HCT116 (cell line): ENCODE measurements at regions not wholly inside any gene's neighbourhood (a gene's known extent, or its start where the extent isn't known, plus 50 kb on each side); places are given as distances from the start of the nearest gene placed in this dataset.

Source experiments
- ATAC-seq: fragments of 200-7000 bp; cut with Tn5 transposase; 2 replicates; pipeline ENCODE4 v1.9.1; 2020; ENCODE audit warnings: mild to moderate bottlenecking, moderate library complexity
- BruUV-seq: library from RNA; stranded (reverse); fragments of 400-500 nt; replicated peaks from 2 replicates; lab custom pipeline; 2021; lab: Mats Ljungman, UMichigan
- CTCF ChIA-PET: fragments of 300-600 bp; sonication (Branson Sonifier 250); formaldehyde crosslinking; loops from one replicate; lab custom pipeline; 2021; ENCODE audit warnings: antibody characterized with exemption; lab: Charles Lee
- POLR2A ChIA-PET: fragments of 300-600, 350-600 bp; sonication (Branson Sonifier 250); formaldehyde crosslinking; loops from one replicate; lab custom pipeline; 2021; ENCODE audit warnings: antibody characterized with exemption; lab: Charles Lee
- RAD21 ChIA-PET, 2 experiments: fragments of 300-600 bp; sonication (Branson Sonifier 250); formaldehyde crosslinking; loops; one replicate each; lab custom pipeline; 2023; ENCODE audit warnings: low total read pairs in 2 of 2; ENCODE audit not compliant: uncharacterized antibody in 2 of 2, unreplicated experiment in 2 of 2, low non-redundant PET in 1 of 2; lab: Charles Lee
- DNase-seq: peaks from one replicate; pipeline ENCODE4 v3.0.0-alpha.2; 2010; ENCODE audit warnings: low read depth, low spot score
- H2AFZ ChIP-seq: fragments of 200-600 bp; shearing (Covaris generic), sonication (generic); 2 replicates; pipeline ENCODE4 v1.6.1; 2017; ENCODE audit warnings: low read depth, mixed run types, mixed read lengths, antibody characterized with exemption, low read length; ENCODE audit not compliant: poor library complexity, severe bottlenecking
- H3K27ac ChIP-seq: 2 replicates; pipeline ENCODE4 v1.5.1; 2012; ENCODE audit warnings: low read depth, low read length
- H3K27me3 ChIP-seq: fragments of 200-600 bp; sonication (generic); 2 replicates; pipeline ENCODE4 v1.6.1; 2016; ENCODE audit warnings: mixed run types, low read length, mixed read lengths; ENCODE audit not compliant: insufficient read depth
- H3K36me3 ChIP-seq, 2 experiments: fragments of 200-500 bp in 1 of 2; fragments of 200-600 bp in 1 of 2; sonication (Bioruptor generic) in 1 of 2; sonication (generic) in 1 of 2; 2 replicates each; pipeline versions ENCODE4 v1.5.1 to v1.6.1; 2014 to 2016; ENCODE audit warnings: low read length in 2 of 2, inconsistent platforms in 1 of 2, mixed read lengths in 1 of 2, mixed run types in 1 of 2; ENCODE audit not compliant: insufficient read depth in 2 of 2, control insufficient read depth in 1 of 2
- H3K4me1 ChIP-seq, 2 experiments: fragments of 200-600 bp in 1 of 2; sonication (generic) in 1 of 2; 2 replicates each; pipeline versions ENCODE4 v1.5.1 to v1.6.1; 2012 to 2017; ENCODE audit warnings: low read length in 2 of 2, inconsistent platforms in 1 of 2, mild to moderate bottlenecking in 1 of 2, mixed read lengths in 1 of 2, mixed run types in 1 of 2, moderate library complexity in 1 of 2; ENCODE audit not compliant: insufficient read depth in 2 of 2, control insufficient read depth in 1 of 2
- H3K4me2 ChIP-seq: fragments of 200-600 bp; sonication (generic); 2 replicates; pipeline ENCODE4 v1.6.1; 2017; ENCODE audit warnings: mixed run types, low read length, mixed read lengths
- H3K4me3 ChIP-seq, 2 experiments: fragments of 200-600 bp in 1 of 2; sonication (generic) in 1 of 2; replicated peaks in 1 of 2; 2 replicates each; pipeline ENCODE4 v1.5.1; 2011 to 2016; ENCODE audit warnings: low read length in 2 of 2, control low read depth in 1 of 2, low read depth in 1 of 2, mild to moderate bottlenecking in 1 of 2, mixed read lengths in 1 of 2, mixed run types in 1 of 2
- H3K79me2 ChIP-seq: fragments of 200-600 bp; sonication (generic); 2 replicates; pipeline ENCODE4 v1.6.1; 2017; ENCODE audit warnings: mild to moderate bottlenecking, mixed run types, low read length, moderate library complexity, mixed read lengths; ENCODE audit not compliant: insufficient read depth
- H3K9ac ChIP-seq: fragments of 200-600 bp; sonication (generic); 2 replicates; pipeline ENCODE4 v1.6.1; 2016; ENCODE audit warnings: low read length, mixed read lengths
- H3K9me2 ChIP-seq: fragments of 200-600 bp; sonication (generic), shearing (Covaris generic); 2 replicates; pipeline ENCODE4 v1.6.1; 2017; ENCODE audit warnings: mixed run types, mild to moderate bottlenecking, moderate library complexity; ENCODE audit not compliant: insufficient read depth
- H3K9me3 ChIP-seq, 2 experiments: fragments of 200-500 bp in 1 of 2; fragments of 200-600 bp in 1 of 2; sonication (Bioruptor generic) in 1 of 2; sonication (generic) in 1 of 2; 2 replicates each; pipeline ENCODE4 v1.6.1; 2014 to 2017; ENCODE audit warnings: low read length in 2 of 2, mixed read lengths in 2 of 2, inconsistent platforms in 1 of 2, low read depth in 1 of 2, mild to moderate bottlenecking in 1 of 2, mixed run types in 1 of 2, moderate library complexity in 1 of 2; ENCODE audit not compliant: control insufficient read depth in 1 of 2, insufficient read depth in 1 of 2
- H4K20me1 ChIP-seq: fragments of 200-600 bp; sonication (generic), shearing (Covaris generic); 2 replicates; pipeline ENCODE4 v1.6.1; 2017; ENCODE audit warnings: mixed run types, mild to moderate bottlenecking, moderate library complexity; ENCODE audit not compliant: insufficient read depth
- CEBPB ChIP-seq: IDR thresholded peaks from 2 replicates; pipeline ENCODE4 v1.6.1; 2012; ENCODE audit warnings: low read depth
- EGR1 ChIP-seq: IDR thresholded peaks from 2 replicates; pipeline ENCODE4 v1.6.1; 2012; ENCODE audit warnings: low read depth
- ELF1 ChIP-seq: IDR thresholded peaks from 2 replicates; pipeline ENCODE4 v1.6.1; 2012; ENCODE audit warnings: low read depth, borderline replicate concordance
- EZH2phosphoT487 ChIP-seq: fragments of 200-600 bp; IDR thresholded peaks from 2 replicates; pipeline ENCODE4 v1.6.1; 2018; ENCODE audit warnings: antibody characterized with exemption, borderline replicate concordance
- POLR2AphosphoS5 ChIP-seq: IDR thresholded peaks from 2 replicates; pipeline ENCODE4 v1.6.1; 2011; ENCODE audit warnings: mild to moderate bottlenecking, low read depth, low read length, moderate library complexity
- SIN3A ChIP-seq: IDR thresholded peaks from 2 replicates; pipeline ENCODE4 v1.6.1; 2012; ENCODE audit warnings: low read depth
- SP1 ChIP-seq: IDR thresholded peaks from 2 replicates; pipeline ENCODE4 v1.6.1; 2012; ENCODE audit warnings: low read depth
- SRF ChIP-seq: IDR thresholded peaks from 2 replicates; pipeline ENCODE4 v1.6.1; 2012; ENCODE audit warnings: low read depth
- YY1 ChIP-seq: IDR thresholded peaks from 2 replicates; pipeline ENCODE4 v1.6.1; 2011; ENCODE audit warnings: low read length, low read depth, moderate library complexity, mild to moderate bottlenecking; ENCODE audit not compliant: insufficient replicate concordance; ENCODE audit errors: extremely low read depth
- ZFX ChIP-seq: fragments of 450-650 bp; IDR thresholded peaks from 2 replicates; pipeline ENCODE4 v1.6.1; 2017
- intact Hi-C: fragments of 100-400 bp; cut with micrococcal nuclease; formaldehyde crosslinking; loops from 2 replicates; pipeline ENCODE4 v1.10.0; 2022
- TF ChIP-seq, protein P1 (sequence below): IDR thresholded peaks from 2 replicates; pipeline ENCODE4 v1.6.1; 2012; ENCODE audit warnings: low read depth
- TF ChIP-seq, protein P2 (sequence below): IDR thresholded peaks from 2 replicates; pipeline ENCODE4 v1.6.1; 2012

GRCh38 chr3:144866476-144866875 lies 894.9 kb downstream of the DIPK2A start:
- H3K9me3 ChIP-seq, result no peaks in the 10 kb centered on the region
- H2AFZ ChIP-seq, result no peak overlapping the region
- no peak overlapping the region for H3K4me3 ChIP-seq
- no peaks in the 10 kb centered on the region for H3K36me3 ChIP-seq
- BruUV-seq, result no TSS peak
- TF ChIP-seq ZFX (no peak), EGR1 (no peak), POLR2AphosphoS5 (no peak), SRF (no peak), SP1 (no peak)
- TF ChIP-seq, protein P1, sequence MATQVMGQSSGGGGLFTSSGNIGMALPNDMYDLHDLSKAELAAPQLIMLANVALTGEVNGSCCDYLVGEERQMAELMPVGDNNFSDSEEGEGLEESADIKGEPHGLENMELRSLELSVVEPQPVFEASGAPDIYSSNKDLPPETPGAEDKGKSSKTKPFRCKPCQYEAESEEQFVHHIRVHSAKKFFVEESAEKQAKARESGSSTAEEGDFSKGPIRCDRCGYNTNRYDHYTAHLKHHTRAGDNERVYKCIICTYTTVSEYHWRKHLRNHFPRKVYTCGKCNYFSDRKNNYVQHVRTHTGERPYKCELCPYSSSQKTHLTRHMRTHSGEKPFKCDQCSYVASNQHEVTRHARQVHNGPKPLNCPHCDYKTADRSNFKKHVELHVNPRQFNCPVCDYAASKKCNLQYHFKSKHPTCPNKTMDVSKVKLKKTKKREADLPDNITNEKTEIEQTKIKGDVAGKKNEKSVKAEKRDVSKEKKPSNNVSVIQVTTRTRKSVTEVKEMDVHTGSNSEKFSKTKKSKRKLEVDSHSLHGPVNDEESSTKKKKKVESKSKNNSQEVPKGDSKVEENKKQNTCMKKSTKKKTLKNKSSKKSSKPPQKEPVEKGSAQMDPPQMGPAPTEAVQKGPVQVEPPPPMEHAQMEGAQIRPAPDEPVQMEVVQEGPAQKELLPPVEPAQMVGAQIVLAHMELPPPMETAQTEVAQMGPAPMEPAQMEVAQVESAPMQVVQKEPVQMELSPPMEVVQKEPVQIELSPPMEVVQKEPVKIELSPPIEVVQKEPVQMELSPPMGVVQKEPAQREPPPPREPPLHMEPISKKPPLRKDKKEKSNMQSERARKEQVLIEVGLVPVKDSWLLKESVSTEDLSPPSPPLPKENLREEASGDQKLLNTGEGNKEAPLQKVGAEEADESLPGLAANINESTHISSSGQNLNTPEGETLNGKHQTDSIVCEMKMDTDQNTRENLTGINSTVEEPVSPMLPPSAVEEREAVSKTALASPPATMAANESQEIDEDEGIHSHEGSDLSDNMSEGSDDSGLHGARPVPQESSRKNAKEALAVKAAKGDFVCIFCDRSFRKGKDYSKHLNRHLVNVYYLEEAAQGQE, result no peak
- TF ChIP-seq, protein P2, sequence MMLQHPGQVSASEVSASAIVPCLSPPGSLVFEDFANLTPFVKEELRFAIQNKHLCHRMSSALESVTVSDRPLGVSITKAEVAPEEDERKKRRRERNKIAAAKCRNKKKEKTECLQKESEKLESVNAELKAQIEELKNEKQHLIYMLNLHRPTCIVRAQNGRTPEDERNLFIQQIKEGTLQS, result no peak
- no peaks in the 10 kb centered on the region for H4K20me1 ChIP-seq
- H3K4me1 ChIP-seq, result no peaks in the 10 kb centered on the region
- no peak for DNase-seq
- no peaks in the 10 kb centered on the region for H3K79me2 ChIP-seq
- intact Hi-C loops, result no loop called here
- ChIA-PET POLR2A (no interaction called here), CTCF (no interaction called here), RAD21 (no interaction called here)
- H3K9ac ChIP-seq, result no peak overlapping the region
- H3K27ac ChIP-seq, result no peak overlapping the region
- H3K27me3 ChIP-seq, result no peaks in the 10 kb centered on the region
- H3K4me2 ChIP-seq, result no peak overlapping the region
- no peak for ATAC-seq
- H3K9me2 ChIP-seq, result no peaks in the 10 kb centered on the region

DNA sequence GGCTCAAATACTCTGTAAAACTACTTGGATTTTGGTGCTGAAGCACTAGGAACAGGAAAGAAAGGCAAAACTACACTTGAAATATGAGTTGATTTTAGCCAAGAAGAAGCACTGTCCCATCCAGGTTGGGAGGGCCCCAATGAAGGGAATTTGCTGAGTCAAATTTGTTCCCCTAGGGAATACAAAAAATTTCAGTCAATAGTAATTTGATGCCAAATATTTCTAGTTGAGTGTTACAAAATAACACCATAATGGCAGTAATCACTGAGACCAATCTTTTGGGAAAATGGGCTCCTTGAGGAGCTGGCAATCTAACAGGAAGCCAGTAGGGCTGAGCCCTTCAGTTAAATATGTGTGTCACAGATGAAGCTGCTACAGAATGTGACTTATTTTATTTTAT lies 896.9 kb downstream of the DIPK2A start:
- ATAC-seq (no peak), DNase-seq (no peak)
- no peaks in the 10 kb centered on the region for H3K36me3 ChIP-seq
- H3K79me2 ChIP-seq, result no peaks in the 10 kb centered on the region
- CTCF ChIA-PET, result no interaction called here
- H3K27me3 ChIP-seq, result no peaks in the 10 kb centered on the region
- H3K4me2 ChIP-seq, result no peak overlapping the region
- H4K20me1 ChIP-seq, result no peaks in the 10 kb centered on the region
- no peak overlapping the region for H3K9ac ChIP-seq
- H2AFZ ChIP-seq, result no peak overlapping the region
- POLR2A ChIA-PET, result no interaction called here
- no peaks in the 10 kb centered on the region for H3K9me2 ChIP-seq
- no TSS peak for BruUV-seq
- RAD21 ChIA-PET, result no interaction called here
- no peaks in the 10 kb centered on the region for H3K4me1 ChIP-seq
- no peak overlapping the region for H3K4me3 ChIP-seq
- intact Hi-C loops, result no loop called here
- no peak overlapping the region for H3K27ac ChIP-seq
- no peaks in the 10 kb centered on the region for H3K9me3 ChIP-seq
- TF ChIP-seq, protein P1, result no peak
- no peak for TF ChIP-seq EGR1
- no peak for TF ChIP-seq SIN3A
- TF ChIP-seq YY1, result no peak
- TF ChIP-seq EZH2phosphoT487, result no peak
- TF ChIP-seq POLR2AphosphoS5, result no peak
- no peak for TF ChIP-seq CEBPB
- TF ChIP-seq ELF1, result no peak
